ENCODE measurements at regions not wholly inside any gene's neighbourhood (a gene's known extent, or its start where the extent isn't known, plus 50 kb on each side); places are given as distances from the start of the nearest gene placed in this dataset.

GRCh38 chr4:36841583-36842326, 402.8 kb upstream of the NWD2 start:
- H3K27ac Mint-ChIP-seq: no peak overlapping the region
- H3K4me1 Mint-ChIP-seq: no peaks in the 10 kb centered on the region
- no peak for ATAC-seq
- DNase-seq: no peak
- H3K4me3 Mint-ChIP-seq: no peak overlapping the region
- H3K36me3 Mint-ChIP-seq (ENCODE audit: low read depth): no peaks in the 10 kb centered on the region
- H3K9me3 ChIP-seq (ENCODE audit: control insufficient read depth, low read length, poor library complexity, severe bottlenecking): no peaks in the 10 kb centered on the region
- H3K27me3 Mint-ChIP-seq: no peaks in the 10 kb centered on the region

DNA sequence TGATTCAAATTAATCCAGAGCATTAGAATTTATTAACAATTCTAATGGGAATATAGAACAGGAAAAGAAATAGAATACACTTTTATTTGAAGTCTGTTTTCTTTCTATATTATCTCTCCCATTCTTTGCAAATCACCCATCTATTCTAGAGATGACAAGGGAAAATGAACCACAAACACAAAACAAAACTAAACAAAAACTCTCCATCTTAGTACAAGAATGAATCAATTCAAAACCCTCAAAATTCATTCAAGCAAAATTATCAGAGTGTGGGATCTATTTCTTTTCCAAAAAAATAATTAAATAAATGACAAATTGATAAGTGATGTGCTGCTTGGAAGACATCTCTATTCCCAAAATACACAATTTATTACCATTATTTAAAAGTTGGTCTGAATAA, 400.1 kb upstream of the NWD2 start:
- H3K27ac Mint-ChIP-seq: no peak overlapping the region
- ATAC-seq (no peak), DNase-seq (no peak)
- no peaks in the 10 kb centered on the region for H3K36me3 Mint-ChIP-seq (ENCODE audit: low read depth)
- no peak overlapping the region for H3K4me3 Mint-ChIP-seq
- H3K27me3 Mint-ChIP-seq: no peaks in the 10 kb centered on the region
- H3K9me3 ChIP-seq (ENCODE audit: control insufficient read depth, low read length, poor library complexity, severe bottlenecking): no peaks in the 10 kb centered on the region
- H3K4me1 Mint-ChIP-seq: no peaks in the 10 kb centered on the region

DNA sequence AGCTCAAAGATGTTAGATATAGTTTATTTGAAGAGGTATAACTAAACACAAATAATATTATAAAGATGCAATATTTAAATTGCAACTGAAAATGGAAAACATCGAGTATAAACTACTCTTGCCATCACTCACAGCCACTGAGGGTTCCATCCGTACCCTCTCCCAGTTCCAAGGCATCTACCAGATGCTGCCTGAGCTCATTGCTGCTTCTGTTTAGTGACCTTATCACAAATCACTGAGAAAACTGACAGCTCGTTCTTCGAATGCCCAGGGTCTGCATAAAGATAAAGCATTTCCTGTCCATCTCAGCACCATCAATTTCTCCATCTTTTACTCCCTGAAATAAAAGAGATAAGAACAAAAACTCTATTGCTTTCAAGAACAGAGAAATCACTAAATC, 391.7 kb upstream of the NWD2 start:
- H3K4me1 Mint-ChIP-seq: no peaks in the 10 kb centered on the region
- H3K27me3 Mint-ChIP-seq: no peaks in the 10 kb centered on the region
- no peaks in the 10 kb centered on the region for H3K9me3 ChIP-seq (ENCODE audit: control insufficient read depth, low read length, poor library complexity, severe bottlenecking)
- DNase-seq (no peak), ATAC-seq (no peak)
- H3K36me3 Mint-ChIP-seq (ENCODE audit: low read depth): no peaks in the 10 kb centered on the region
- H3K27ac Mint-ChIP-seq: no peak overlapping the region
- no peak overlapping the region for H3K4me3 Mint-ChIP-seq

DNA sequence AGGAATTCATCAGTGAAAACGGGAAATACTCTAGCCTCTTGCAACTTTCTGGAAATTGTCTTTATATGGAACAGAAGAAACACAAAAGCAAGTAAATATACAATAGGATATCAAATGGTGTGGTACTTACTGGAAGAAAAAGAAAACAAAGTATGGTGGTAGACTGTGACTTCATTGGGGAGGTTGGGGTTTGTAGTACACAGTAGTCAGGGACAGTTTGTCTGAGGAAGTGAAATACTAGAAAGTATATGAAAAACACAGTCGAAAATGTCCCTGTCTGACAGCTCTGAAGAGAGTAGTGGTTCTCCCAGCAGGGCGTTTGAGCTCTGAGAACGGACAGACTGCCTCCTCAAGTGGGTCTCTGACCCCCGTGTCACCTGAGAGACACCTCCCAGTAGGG, 390.0 kb upstream of the NWD2 start:
- H3K4me1 Mint-ChIP-seq: no peaks in the 10 kb centered on the region

DNA sequence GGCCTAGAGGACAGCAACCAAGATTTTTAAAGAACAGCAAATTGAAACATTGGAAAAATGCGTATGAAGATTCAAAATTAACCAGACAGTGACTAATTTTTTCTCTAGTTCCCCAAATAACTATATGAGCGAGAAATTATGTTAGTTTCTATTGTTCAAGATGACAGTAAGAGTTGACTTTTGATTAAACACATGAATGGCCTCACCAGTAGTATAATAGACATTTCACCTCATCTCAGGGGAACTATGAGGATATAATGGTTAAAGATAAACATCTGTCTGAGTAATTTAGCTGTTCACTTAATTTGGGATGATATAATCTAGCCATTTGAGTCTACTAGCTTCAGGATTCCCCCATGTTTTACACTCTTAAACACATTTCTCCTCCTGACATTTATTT, 380.9 kb upstream of the NWD2 start:
- Mint-ChIP-seq H3K27me3 (no peaks in the 10 kb centered on the region), H3K27ac (no peak overlapping the region), H3K4me1 (no peaks in the 10 kb centered on the region), H3K36me3 (ENCODE audit: low read depth) (no peaks in the 10 kb centered on the region), H3K4me3 (no peak overlapping the region)
- DNase-seq (no peak), ATAC-seq (no peak)
- H3K9me3 ChIP-seq (ENCODE audit: control insufficient read depth, low read length, poor library complexity, severe bottlenecking): no peaks in the 10 kb centered on the region

More for the DNA sequence above, 390.0 kb upstream of the NWD2 start:
- Mint-ChIP-seq H3K36me3 (ENCODE audit: low read depth) (no peaks in the 10 kb centered on the region), H3K27ac (no peak overlapping the region), H3K27me3 (no peaks in the 10 kb centered on the region), H3K4me3 (no peak overlapping the region)
- DNase-seq (no peak), ATAC-seq (no peak)
- no peaks in the 10 kb centered on the region for H3K9me3 ChIP-seq (ENCODE audit: control insufficient read depth, low read length, poor library complexity, severe bottlenecking)

DNA sequence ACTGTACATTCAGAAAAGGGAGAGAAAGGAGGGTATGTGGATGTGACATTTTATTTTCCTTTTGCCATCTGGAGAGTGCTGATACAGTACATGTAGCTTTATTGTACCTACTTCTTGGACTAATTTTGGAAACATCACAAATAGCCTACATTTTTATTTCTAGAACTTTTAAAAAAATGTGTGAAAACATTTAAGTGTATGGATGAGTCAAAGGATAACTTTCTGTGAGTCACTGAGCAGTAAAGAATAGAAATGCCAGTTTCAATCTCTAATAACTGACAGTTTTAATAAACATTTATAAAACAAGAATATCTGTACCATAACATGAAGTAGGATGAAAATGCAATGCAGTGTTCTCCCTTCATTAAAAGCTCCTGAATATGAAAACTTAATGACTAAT, 374.4 kb upstream of the NWD2 start:
- Mint-ChIP-seq H3K27ac (no peak overlapping the region), H3K4me1 (no peaks in the 10 kb centered on the region), H3K36me3 (ENCODE audit: low read depth) (no peaks in the 10 kb centered on the region), H3K4me3 (no peak overlapping the region), H3K27me3 (no peaks in the 10 kb centered on the region)
- ATAC-seq: no peak
- H3K9me3 ChIP-seq (ENCODE audit: control insufficient read depth, low read length, poor library complexity, severe bottlenecking): no peaks in the 10 kb centered on the region
- DNase-seq: no peak

DNA sequence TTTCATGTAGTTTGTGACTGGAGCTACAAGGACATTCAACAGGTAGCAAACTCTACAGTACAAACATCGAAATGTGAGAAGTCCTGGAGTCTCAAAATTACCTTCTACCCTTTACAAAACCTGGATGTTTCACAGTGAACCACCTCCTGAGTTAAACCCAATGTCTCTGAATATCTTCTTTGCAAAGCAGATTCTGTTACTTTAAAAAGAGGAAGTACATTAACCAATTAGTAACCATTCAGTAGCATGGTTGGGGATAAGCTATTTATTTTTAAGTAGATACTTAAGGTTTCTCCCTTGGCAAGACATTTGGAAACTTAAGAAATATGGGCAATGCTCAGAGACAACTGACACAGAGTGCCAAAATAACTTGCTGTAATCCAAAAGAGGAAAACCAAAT, 371.9 kb upstream of the NWD2 start:
- H3K27me3 Mint-ChIP-seq: no peaks in the 10 kb centered on the region
- no peaks in the 10 kb centered on the region for H3K9me3 ChIP-seq (ENCODE audit: control insufficient read depth, low read length, poor library complexity, severe bottlenecking)
- H3K27ac Mint-ChIP-seq: no peak overlapping the region
- H3K36me3 Mint-ChIP-seq (ENCODE audit: low read depth): no peaks in the 10 kb centered on the region
- no peak for DNase-seq
- ATAC-seq: no peak
- H3K4me1 Mint-ChIP-seq: no peaks in the 10 kb centered on the region
- no peak overlapping the region for H3K4me3 Mint-ChIP-seq

DNA sequence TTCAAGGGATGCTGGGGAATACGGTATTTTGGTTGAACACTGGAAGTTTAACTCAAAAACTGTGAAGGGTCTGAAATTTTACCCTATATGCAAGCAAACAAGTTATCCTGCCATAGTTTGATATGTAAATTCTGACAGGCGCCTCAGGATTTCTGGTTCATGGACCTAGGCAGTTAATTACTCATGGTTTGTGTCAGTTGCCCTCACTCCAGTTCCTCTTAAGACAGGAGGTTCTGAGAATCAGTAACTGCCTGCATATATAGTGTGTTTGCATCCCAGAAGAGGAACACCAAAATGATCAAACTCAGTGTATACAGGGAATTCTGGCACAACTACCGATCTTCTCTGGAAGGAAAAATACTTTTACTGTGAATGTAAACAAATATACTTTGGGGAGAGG, 360.4 kb upstream of the NWD2 start:
- no peaks in the 10 kb centered on the region for H3K9me3 ChIP-seq (ENCODE audit: control insufficient read depth, low read length, poor library complexity, severe bottlenecking)
- Mint-ChIP-seq H3K4me1 (no peaks in the 10 kb centered on the region), H3K27ac (no peak overlapping the region), H3K4me3 (no peak overlapping the region), H3K36me3 (ENCODE audit: low read depth) (no peaks in the 10 kb centered on the region), H3K27me3 (no peaks in the 10 kb centered on the region)
- ATAC-seq: no peak
- no peak for DNase-seq

DNA sequence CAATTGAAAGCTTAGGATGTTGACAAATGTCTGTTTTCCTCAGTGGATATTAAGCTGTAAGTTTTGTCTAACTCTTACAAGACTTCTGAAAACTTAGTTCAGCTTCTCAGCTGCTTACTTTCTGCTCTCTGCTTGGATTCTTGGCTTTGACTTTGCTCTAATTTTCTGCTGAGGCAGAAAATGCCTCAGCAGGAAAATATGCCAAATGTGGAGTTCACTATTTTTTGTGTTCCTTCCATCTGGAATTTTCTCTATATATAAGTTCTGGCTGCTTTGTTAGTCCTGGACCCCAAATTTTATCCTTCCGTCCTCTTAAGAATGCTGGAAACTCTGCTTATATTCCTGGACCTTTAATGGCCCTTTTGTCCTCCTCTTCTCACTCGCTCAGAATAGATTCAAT, 352.6 kb upstream of the NWD2 start:
- DNase-seq (no peak), ATAC-seq (no peak)
- no peaks in the 10 kb centered on the region for H3K27me3 Mint-ChIP-seq
- no peaks in the 10 kb centered on the region for H3K36me3 Mint-ChIP-seq (ENCODE audit: low read depth)
- H3K4me3 Mint-ChIP-seq: no peak overlapping the region
- H3K4me1 Mint-ChIP-seq: no peaks in the 10 kb centered on the region
- no peaks in the 10 kb centered on the region for H3K9me3 ChIP-seq (ENCODE audit: control insufficient read depth, low read length, poor library complexity, severe bottlenecking)
- no peak overlapping the region for H3K27ac Mint-ChIP-seq

- Mint-ChIP-seq H3K4me3 (no peak overlapping the region), H3K27ac (no peak overlapping the region)
Observed at GRCh38 chr4:36900446-36900987, 344.0 kb upstream of the NWD2 start.

GRCh38 chr4:36904823-36905222, 339.7 kb upstream of the NWD2 start:
- no peaks in the 10 kb centered on the region for H3K4me1 Mint-ChIP-seq
- H3K27me3 Mint-ChIP-seq: no peaks in the 10 kb centered on the region
- ATAC-seq (no peak), DNase-seq (no peak)
- H3K4me3 Mint-ChIP-seq: no peak overlapping the region
- H3K9me3 ChIP-seq (ENCODE audit: control insufficient read depth, low read length, poor library complexity, severe bottlenecking): no peaks in the 10 kb centered on the region
- H3K36me3 Mint-ChIP-seq (ENCODE audit: low read depth): no peaks in the 10 kb centered on the region
- no peak overlapping the region for H3K27ac Mint-ChIP-seq

More at GRCh38 chr4:36900446-36900987, 344.0 kb upstream of the NWD2 start:
- H3K9me3 ChIP-seq (ENCODE audit: control insufficient read depth, low read length, poor library complexity, severe bottlenecking): no peaks in the 10 kb centered on the region
- H3K27me3 Mint-ChIP-seq: no peaks in the 10 kb centered on the region
- H3K4me1 Mint-ChIP-seq: no peaks in the 10 kb centered on the region
- no peaks in the 10 kb centered on the region for H3K36me3 Mint-ChIP-seq (ENCODE audit: low read depth)
- ATAC-seq (no peak), DNase-seq (no peak)

GRCh38 chr4:36914106-36914505, 330.4 kb upstream of the NWD2 start:
- H3K27me3 Mint-ChIP-seq: no peaks in the 10 kb centered on the region
- no peaks in the 10 kb centered on the region for H3K36me3 Mint-ChIP-seq (ENCODE audit: low read depth)
- no peak for DNase-seq
- no peaks in the 10 kb centered on the region for H3K9me3 ChIP-seq (ENCODE audit: control insufficient read depth, low read length, poor library complexity, severe bottlenecking)
- H3K4me1 Mint-ChIP-seq: no peaks in the 10 kb centered on the region
- H3K4me3 Mint-ChIP-seq: no peak overlapping the region
- ATAC-seq: no peak
- H3K27ac Mint-ChIP-seq: no peak overlapping the region

DNA sequence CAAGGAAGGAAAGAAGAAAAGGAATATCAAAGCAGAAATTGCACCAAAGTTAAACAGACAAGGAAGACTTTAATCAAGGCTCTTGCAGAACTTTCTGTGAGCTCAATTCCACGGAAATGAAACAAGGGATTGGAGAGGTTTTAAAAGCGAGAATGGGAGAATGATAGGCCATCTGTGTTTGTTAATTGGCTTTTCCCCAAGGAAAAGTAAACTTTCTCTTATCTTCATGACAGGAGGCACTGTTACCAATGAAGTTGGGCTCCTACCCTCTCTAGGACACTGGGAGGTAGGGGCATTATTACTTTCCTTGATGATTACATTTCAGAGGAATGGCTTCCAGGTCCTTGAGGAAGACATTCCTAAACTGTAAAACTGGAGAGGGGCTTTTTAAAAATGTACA, 328.8 kb upstream of the NWD2 start:
- no peaks in the 10 kb centered on the region for H3K27me3 Mint-ChIP-seq
- H3K9me3 ChIP-seq (ENCODE audit: control insufficient read depth, low read length, poor library complexity, severe bottlenecking): no peaks in the 10 kb centered on the region
- no peak for DNase-seq
- H3K4me3 Mint-ChIP-seq: no peak overlapping the region
- no peaks in the 10 kb centered on the region for H3K4me1 Mint-ChIP-seq
- no peak overlapping the region for H3K27ac Mint-ChIP-seq
- ATAC-seq: no peak
- no peaks in the 10 kb centered on the region for H3K36me3 Mint-ChIP-seq (ENCODE audit: low read depth)

DNA sequence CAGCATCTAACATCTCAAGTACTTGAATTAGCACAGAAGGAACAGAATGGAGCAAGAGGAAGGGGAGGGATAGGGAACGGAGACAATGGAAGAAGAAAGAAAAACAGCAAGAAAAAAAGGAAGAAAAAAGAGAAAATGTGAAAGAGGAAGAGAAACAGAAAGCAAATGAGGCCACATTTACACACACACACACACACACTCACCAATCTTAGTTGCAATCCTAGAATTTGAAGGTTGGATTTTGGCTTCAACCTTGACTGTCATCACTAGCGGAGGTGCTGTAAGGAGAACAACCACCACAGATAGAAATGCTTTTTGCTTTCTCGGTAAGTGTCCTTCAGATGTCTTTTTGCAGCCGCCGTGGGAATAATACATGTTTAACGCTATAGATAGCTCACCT, 327.1 kb upstream of the NWD2 start:
- no peak for ATAC-seq
- Mint-ChIP-seq H3K4me1 (no peaks in the 10 kb centered on the region), H3K27me3 (no peaks in the 10 kb centered on the region), H3K36me3 (ENCODE audit: low read depth) (no peaks in the 10 kb centered on the region), H3K4me3 (no peak overlapping the region), H3K27ac (no peak overlapping the region)
- no peaks in the 10 kb centered on the region for H3K9me3 ChIP-seq (ENCODE audit: control insufficient read depth, low read length, poor library complexity, severe bottlenecking)
- DNase-seq: no peak

Measured in T-helper 17 cell (primary cell).